Activated T-cell treated with anti-CD3 and anti-CD28 coated beads for 48 hours (primary cell): ENCODE measurements at regions not wholly inside any gene's neighbourhood (a gene's known extent, or its start where the extent isn't known, plus 50 kb on each side); places are given as distances from the start of the nearest gene placed in this dataset.
"Not testable (repeated sequence)": the region's sequence is repeated elsewhere in the genome, so short reads cannot be mapped to it uniquely, and the experiment has no call there.

Experiments used
- DNase-seq: peaks from one replicate; pipeline ENCODE4 v3.0.0-alpha.2; 2020; ENCODE audit warnings: low read depth

DNA sequence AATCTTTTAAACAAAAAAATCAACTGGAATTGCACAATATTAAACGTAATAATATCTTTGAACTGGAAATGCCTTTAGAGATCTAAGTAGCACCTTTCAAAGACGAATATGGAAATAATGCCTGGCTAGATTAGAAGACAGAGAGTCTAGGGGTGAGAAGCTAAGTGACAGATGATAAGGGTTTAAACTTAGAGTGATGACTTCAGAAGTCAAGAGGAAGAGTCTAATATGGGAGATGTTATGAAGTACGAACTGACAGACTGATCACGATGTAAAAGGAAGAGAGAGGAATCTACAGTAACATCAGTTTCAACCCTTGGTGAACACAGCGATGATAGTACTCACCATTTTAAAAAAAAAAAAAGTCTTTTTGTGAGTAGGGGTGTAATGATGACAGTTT lies 57.9 kb downstream of the HINT1 start:
- DNase-seq, result no peak

DNA sequence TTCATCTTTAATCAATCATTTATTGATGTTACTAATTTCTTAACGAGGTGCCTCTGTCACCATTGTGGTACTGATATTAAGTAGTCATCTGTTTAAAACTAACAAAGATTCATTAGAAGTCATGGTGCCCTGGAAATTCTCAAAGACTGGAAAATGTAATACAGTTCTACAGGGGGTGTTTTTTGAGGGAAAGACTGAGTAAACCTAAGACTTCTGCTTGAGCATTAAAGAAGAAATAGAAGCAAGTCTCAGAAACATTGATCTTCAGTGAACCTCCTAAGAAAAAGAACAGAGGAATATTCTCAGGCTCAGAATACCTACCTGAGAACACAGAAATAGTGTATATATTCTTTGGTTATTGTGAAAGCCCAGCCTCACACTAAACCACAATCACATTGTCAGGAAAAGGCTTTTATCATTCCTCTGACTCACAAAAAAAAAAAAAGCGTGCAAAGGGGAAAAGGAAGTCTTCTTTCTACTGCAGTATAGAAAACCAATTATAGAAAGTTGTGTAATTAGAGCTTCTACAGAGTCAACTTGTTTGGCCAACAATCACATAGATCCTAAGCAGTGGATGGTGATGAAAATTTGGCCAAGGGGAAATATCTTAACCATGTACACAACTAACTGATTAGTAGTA lies 60.8 kb downstream of the HINT1 start:
- no peak for DNase-seq

DNA sequence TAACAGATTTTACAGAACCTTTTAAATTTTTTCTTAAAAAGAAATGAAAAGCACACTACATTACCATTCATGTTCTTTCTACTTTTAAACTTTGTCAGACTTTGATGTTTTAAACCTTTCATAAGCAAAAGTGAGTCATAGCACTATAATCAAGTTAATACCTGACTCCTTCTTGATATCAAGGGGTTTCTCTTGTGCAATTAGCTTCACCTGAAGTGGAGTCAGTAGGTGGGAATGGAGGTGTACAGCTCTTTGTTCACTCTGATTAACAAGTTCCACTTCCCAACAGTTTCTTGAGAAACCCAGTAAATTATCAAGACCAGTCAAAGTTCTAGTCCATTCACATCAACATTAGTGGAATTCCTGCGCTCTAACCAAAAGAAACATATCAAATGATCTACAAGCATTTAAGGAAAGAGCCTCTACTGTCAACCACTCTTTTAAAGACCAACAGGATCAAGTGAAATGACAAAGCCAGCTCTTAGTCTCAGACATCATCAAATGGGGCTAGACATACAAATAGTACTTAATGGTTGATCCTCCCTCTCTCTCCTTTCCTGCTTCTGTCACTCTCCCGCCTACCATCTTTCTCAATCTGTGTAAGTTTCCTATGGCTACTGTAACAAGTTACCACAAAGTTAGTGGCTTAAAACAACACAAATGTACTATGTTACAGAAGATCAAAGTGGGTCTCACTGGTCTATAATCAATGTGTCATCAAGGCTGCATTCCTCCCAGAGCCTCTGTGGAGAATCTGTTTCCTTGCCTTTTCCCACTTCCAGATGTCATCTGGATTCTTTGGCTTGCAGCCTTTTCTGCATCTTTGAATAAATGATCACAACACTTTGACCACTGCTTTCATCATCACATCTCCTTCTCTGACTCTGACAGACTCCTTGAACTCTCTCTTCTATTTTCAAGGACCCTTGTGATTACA lies 68.0 kb downstream of the HINT1 start:
- DNase-seq, result no peak

DNA sequence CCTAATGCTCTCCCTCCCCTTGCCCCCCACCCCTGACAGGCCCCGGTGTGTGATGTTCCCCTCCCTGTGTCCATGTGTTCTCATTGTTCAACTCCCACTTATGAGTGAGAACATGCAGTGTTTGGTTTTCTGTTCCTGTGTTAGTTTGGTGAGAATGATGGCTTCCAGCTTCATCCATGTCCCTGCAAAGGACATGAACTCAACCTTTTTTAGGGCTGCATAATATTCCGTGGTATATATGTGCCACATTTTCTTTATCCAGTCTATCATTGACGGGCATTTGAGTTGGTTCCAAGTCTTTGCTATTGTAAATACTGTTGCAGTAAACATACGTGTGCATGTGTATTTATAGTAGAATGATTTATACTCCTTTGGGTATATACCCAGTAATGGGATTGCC lies 69.5 kb downstream of the HINT1 start:
- not testable (repeated sequence) for DNase-seq

DNA sequence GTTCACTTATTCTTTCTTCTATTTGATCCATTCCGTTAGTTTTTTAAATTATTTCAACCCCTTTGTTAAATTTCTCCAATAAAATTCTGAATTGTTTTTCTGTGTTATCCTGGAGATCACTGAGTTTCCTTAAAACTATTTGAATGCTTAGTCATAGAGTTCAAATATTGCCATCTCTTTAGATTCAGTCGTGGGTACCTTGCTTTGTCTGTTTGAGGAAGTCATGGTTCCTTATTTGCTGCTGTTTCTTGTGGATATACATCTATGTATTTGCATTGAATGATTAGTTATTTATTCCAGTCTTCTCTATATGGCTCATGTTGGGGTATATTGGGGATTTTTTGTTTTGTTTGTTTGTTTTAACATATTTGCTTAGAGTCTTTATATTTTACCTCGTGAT lies 80.6 kb downstream of the HINT1 start:
- no peak for DNase-seq

DNA sequence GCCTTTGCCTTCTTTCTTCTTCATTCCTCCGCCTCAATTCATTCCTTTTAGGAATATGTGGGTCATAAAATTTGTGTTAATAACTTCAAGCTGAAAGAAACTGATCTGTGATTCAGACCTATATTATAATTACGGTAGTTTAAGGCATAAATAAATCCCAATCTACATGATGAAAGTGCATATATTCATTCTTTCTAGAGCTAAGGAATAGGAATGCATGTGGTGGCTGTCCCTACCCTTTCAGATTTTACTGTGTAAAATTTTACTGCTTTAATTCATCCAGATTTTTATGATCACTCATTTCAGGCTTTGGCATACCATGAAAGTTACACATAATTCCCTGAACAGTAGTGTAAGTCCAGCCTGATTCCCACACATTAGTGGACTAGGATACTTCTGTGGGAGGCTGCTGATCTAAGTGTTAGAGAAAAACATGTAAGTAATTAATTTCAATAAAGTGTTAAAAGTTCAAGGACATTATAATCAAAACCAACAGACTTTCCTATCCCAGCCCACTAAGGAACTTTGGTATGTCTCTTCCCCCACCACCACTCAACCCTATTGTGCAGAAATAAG lies 83.1 kb downstream of the HINT1 start:
- DNase-seq, result no peak

DNA sequence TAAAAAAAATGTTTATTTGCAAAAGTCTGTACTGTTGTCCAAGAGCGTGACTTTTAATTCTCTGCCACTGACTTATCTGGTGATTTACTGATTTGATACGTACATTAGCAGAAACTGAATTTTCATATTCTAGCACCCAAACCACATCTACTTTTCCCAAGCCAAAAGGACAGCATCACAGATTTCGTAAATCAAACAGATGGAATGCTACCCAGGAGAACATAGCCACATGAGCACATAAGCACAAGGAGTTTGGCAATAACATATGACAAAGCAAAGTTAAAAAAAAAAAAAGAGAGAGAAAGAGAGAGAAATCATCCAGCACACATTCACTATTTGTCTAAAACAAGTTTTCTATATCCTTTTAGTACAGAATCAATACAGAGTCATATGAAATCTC lies 83.7 kb downstream of the HINT1 start:
- no peak for DNase-seq

DNA sequence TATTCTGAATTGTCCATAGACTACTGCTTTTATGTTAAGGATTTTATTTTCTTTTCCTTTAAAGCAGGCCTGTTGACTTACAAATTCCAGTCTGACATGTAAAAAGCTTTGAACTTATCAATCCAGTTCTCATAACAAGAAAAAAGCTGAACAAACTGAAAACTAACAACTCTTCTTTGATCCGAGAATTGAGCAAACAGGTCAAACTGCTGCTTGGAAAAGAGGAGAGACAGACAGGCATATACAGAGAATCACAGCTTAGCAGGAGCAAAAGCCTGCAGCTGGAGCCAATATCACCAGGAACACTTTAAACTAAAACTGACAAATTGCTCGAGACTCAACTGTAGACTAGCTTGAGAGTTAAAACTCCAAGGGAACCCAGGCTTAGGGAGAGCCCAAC lies 85.8 kb downstream of the HINT1 start:
- DNase-seq, result no peak

DNA sequence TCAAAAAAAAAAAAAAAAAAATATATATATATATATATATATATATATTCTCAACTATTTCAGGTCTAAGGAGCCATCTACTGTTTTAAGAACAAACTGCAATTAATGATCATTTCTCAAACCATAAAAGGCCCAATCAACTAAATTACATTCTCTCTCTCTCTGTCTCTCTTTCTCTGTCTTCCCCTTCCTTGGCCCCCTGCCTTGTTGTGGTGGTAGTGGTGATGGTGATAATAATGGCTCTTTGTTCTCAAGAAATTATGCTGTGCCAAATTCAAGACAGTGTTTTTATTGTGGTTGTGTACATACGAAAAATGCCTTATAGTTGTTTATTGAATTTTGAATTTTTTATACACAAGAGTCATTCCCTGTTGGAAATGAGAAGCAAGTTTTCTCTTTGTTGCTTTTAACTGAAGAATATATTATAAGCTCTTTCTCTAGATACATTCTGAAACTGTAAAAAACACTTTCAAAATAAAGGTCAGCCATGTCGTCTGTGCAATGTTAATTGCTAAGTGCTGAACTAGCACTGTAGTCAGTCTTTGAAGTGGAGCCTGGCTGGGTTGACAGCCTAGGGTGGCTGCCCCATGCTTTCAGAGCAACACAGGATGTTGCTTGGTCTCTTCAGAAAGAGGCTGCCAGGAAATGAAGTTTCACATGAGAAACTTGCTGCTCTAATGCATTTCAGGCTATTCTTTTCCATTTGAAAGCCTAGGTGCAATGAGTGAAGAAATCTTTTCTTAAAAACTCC lies 96.0 kb downstream of the HINT1 start:
- peak; percentile 31 for DNase-seq

DNA sequence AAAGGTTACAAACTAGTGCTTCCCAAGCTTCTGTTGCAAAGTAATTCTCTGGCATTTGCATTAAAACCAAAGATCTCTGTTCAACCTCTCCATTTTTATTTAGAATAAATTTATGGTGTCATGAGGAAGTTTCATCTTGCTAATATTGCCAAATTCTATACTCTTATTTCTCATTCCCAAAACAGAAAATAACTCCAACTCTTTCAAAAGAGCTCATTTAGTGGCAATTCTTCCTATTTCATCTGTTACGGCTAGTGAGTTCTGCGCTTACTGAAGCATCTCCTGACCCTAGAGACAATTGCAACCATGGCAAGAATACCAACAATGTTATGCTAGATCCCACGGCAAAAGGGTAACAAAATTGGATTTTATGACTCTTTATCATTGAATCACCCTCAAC lies 97.0 kb downstream of the HINT1 start:
- no peak for DNase-seq

DNA sequence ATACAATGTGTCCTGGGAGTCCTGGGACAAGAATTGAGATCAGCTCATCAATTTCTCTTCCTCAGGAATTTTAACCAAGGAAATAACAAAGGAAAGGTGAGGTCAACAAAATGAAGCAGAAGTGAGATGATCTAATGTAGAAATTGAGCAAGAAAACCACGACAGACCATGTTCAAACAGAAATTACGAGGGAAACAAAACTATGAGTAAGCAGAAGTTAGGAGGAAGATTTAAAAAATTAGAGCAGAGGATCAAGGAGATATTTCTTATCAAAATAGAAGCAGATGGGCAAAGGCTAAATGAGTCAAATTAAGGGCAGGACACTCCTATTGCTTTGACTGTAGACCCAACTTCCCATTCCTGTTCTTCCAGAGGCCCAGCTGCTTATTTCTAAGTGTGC lies 97.4 kb downstream of the HINT1 start:
- no peak for DNase-seq

DNA sequence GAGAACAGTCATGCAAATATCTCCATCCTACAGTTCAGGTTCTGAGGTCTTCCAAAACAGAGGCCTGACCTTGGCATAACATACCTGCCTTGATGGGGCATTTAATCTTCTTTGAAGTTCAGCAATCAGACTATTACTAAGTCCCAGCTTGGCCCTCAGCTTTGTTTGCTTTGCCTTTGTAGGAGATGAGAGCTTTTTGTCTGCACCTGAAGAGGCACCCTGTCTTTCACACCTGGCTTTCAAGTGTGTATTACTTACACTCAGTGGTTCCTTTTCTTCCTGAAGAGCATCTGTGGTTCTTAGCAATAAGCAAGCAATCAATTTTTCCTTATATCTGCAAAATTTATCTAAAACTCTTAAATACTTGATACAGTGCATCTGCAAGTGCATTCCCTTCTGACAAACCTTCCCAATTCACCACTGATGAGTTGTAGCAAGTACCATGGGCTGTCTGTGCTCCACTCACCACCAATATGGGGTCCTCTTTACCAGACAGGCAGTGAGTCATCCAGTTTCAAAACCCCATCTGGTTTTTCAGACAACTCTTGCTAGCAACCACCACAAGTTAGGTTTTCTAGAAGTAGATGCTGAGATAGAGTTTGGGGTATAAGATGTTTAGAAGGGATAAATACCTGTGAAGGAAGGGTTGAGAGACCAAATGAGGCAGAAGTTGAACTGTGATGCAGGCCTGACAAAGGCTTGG lies 100.2 kb downstream of the HINT1 start:
- no peak for DNase-seq

DNA sequence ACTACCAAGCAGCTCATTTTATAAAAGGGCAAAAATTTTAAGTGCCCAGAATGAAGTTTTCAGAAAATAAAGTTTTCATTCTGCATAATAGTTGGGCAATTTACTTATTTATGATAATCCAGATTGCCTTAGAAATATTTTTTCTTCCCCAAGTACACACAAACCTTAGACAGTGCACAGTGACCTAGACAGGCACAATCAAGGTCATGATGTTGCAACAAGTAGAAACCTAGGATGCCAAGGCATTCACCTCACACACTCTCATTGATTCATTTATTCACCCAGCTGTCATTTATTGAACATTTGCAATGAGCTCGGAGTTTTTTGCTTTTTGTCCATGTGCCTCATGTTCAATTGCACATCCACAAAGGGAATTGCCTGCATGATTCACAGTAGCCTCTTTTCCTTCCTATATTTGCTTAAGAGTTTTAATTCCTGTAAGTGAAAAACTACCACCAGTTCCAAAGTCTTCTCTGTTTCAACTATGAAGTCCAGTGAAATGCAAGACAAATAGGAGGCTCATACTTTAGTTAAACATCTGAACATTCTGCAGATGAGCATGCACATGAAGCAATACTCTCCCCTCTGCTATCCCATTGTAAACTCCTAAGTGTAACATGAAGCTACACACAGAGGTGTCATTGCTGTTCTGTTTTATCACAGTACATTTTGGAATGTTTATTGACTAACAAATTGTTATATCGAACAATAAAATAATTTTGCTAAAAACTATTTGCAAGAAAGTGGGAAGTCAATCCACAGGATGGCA lies 122.9 kb downstream of the HINT1 start:
- DNase-seq, result no peak

DNA sequence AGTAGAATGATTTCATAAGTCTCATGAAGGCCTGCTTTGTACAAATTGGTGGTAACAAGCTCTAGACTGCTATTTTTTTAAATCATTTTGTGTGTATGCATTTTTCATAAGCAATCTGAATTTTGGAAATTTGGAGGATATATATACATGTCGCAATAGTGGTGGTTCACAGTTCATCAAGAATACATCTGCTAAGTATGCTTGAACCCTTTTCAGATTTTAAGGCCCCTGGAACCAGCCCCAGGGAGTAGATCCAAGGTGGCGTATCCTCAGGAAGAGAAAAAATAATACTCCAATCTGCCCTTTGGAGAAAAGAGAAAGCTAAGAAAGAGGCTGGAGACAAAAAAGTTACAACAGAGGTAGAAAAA lies 141.6 kb downstream of the HINT1 start:
- DNase-seq, result no peak

DNA sequence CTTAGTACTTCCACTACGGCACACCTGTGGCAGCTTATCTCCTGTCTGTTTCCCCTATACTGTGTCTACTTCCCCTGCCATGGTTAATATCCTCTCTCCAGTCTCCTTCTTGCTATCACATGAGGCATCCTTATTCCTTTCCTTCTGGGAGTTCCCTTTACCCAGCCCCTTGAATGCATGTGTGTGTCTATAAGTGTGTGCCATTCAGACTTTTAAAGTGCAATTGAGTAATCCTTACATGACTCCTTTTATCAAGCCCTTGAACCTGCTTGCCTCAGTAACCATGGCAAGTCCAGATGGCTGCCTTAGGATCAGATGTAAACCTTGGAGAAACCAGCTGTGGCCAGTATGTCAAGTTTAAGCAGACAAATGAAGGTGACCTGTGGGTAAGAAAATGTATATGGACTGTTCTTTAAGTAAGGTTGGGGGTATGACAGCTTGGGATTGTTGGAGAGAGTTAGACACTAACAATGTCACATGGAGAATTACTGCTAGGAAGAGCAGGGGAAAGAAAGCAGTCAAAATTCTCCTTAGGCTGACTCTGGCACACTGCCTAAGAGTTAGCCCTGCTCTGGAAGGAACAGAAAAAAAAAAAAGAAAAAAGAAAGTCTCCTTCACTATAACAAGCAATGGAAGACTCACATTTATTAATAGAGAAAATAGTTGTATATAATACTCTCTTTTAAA lies 142.1 kb downstream of the HINT1 start:
- no peak for DNase-seq

DNA sequence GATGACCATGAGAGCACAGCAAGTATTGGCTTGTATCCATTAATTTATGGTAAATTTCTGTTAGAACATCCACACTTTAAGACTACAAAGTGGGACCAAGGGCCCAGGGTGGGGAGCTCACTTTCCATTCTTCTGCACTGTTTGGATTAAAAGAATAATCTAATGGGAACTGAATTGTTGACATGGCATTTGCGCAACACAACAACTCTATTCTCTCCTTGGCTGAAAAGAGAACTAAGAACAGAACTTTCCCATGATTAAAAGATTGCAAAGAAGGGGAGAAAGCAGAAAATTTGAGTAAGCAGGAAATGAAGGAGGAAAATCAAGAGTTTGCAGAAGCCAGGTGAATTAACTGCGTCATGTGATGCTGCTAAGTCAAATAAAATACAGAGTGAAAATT lies 143.4 kb downstream of the HINT1 start:
- no peak for DNase-seq

DNA sequence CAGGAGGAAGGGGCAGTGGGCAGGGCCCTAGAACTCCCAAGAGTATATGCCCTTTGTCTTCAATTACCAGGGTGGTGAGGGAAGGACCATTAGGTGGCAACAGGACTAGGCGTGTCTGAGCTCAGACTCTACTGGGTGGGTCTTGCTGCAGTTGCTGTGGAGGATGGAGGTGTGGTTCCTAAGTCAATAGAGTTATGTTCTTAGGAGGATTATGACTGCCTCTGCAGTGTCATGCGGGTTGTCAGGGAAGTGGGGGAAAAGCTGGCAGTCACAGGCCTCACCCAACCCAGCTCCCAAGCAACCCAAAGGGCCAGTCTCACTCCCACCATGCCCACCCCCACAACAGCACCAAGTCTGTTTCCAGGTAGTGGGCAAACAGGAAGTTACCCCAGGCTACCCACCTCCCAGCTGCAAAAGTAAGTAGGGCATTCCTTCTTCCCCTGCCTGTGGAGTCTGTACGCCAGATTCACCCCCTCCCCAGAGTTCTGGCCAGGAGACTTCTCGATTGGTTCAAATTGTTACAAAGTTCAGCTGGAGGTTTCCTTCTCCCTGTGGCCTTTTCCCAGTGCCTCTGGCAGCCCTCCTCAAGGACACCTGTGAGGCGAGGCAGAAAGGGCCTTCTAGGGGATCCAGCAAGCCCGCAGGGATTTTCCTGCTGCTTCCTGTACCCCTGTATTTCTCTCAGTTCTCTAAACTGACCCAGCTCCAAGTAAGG lies 145.3 kb downstream of the HINT1 start:
- no peak for DNase-seq

DNA sequence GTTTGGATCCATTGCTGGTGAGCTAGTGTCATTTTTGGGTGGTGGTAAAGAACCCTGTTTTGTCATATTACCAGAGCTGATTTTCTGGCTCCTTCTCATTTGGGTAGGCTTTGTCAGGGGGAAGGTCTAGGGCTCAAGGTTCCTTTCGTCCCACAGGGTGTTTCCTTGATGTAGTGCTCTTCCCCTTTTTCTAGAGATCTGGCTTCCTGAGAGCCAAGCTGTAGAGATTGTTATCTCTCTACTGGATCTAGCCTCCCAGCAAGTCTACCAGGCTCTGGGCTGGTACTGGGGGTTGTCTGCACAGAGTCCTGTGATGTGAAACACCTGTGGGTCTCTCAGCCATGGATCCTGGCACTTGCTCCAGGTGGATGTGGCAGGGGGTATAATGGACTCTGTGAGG lies 145.9 kb downstream of the HINT1 start:
- no peak for DNase-seq

DNA sequence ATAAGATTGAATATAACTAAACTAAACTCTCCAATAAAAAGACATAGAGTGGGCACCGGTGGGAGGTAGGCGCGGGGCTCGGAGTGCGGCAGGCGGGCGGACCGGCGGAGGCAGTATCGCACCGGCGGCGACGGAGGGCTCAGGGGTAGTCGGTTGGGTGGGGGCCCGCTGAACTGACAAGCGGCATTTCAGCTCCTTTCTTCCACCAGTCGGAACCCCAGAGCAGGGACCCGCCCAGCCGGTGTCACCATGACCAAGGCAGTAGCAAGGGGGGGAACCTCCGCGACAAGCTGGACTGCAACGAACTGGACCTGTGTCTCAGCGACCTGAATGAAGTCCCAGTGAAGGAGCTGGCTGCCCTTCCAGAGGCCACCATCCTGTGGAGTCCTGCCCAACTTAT lies 156.7 kb downstream of the HINT1 start:
- DNase-seq, result no peak
